ENCODE measurements at regions not wholly inside any gene's neighbourhood (a gene's known extent, or its start where the extent isn't known, plus 50 kb on each side); places are given as distances from the start of the nearest gene placed in this dataset.

GRCh38 chr7:46775776-46776175, 806.1 kb downstream of the TNS3 start:
- Histone ChIP-seq H3K4me1 (no peaks in the 10 kb centered on the region), H3K27ac (no peak overlapping the region), H3K9me3 (peaks cover 0 to 3% of the 10 kb centered on the region in 2 donors), H3K27me3 (no peaks in the 10 kb centered on the region), H3K36me3 (no peaks in the 10 kb centered on the region), H3K4me3 (no peak overlapping the region)
- no peak for DNase-seq
- intact Hi-C loops (cut with DNase I), result no loop called here
- no peak for ATAC-seq
- TF ChIP-seq CTCF (IDR thresholded peaks at IDR 0.05), result no peak

- no peak for ATAC-seq
- H3K4me1 ChIP-seq, result no peaks in the 10 kb centered on the region
- no peak for TF ChIP-seq CTCF (IDR thresholded peaks at IDR 0.05)
- H3K9me3 ChIP-seq, result peaks cover 0 to 3% of the 10 kb centered on the region in 2 donors
- DNase-seq, result no peak
- no peak overlapping the region for H3K4me3 ChIP-seq
- H3K27me3 ChIP-seq, result no peaks in the 10 kb centered on the region
- intact Hi-C loops (cut with DNase I), result no loop called here
- H3K27ac ChIP-seq, result no peak overlapping the region
- H3K36me3 ChIP-seq, result no peaks in the 10 kb centered on the region
Measured at GRCh38 chr7:46775020-46775419, 806.9 kb downstream of the TNS3 start.

GRCh38 chr7:46774515-46774914, 807.4 kb downstream of the TNS3 start:
- Histone ChIP-seq H3K27ac (no peak overlapping the region), H3K36me3 (no peaks in the 10 kb centered on the region), H3K4me3 (no peak overlapping the region), H3K27me3 (no peaks in the 10 kb centered on the region), H3K9me3 (peaks cover 0 to 5% of the 10 kb centered on the region in 2 donors), H3K4me1 (no peaks in the 10 kb centered on the region)
- no peak for TF ChIP-seq CTCF (IDR thresholded peaks at IDR 0.05)
- ATAC-seq, result no peak
- intact Hi-C loops (cut with DNase I), result no loop called here
- no peak for DNase-seq

DNA sequence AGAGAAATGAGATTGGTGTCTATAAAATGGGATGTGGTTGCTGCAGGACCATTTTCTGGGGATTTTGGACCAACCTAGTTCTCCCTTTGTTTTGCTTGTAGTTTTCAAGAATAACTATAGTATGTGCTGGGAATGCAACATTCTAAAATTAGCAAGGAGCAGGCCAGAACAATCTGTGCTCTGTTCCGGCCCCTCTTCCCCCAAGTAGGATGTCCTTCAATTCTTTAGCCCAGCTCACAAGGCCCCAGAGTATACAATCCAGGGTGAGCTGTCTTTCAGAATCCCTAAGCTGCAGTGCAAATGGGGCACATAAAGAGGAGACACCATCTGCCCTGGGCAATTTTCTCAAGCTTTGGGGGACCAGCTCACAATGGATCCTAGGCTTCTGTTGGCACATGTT, 809.1 kb downstream of the TNS3 start:
- no peak for TF ChIP-seq CTCF (IDR thresholded peaks at IDR 0.05)
- Histone ChIP-seq H3K4me3 (no peak overlapping the region), H3K9me3 (peaks cover 0 to 19% of the 10 kb centered on the region in 2 donors), H3K27ac (no peak overlapping the region), H3K36me3 (no peaks in the 10 kb centered on the region), H3K4me1 (no peaks in the 10 kb centered on the region), H3K27me3 (no peaks in the 10 kb centered on the region)
- intact Hi-C loops (cut with DNase I), result no loop called here
- DNase-seq (no peak), ATAC-seq (no peak)

GRCh38 chr7:46767071-46767470, 814.8 kb downstream of the TNS3 start:
- H3K27ac ChIP-seq, result no peak overlapping the region
- H3K9me3 ChIP-seq, result peaks cover 0 to 25% of the 10 kb centered on the region in 2 donors
- H3K36me3 ChIP-seq, result no peaks in the 10 kb centered on the region
- no peak for TF ChIP-seq CTCF (IDR thresholded peaks at IDR 0.05)
- intact Hi-C loops (cut with DNase I), result no loop called here
- no peaks in the 10 kb centered on the region for H3K27me3 ChIP-seq
- no peak overlapping the region for H3K4me3 ChIP-seq
- no peaks in the 10 kb centered on the region for H3K4me1 ChIP-seq
- ATAC-seq (no peak), DNase-seq (no peak)

All from left lung (tissue), 4 donors.